ENCODE measurements at regions not wholly inside any gene's neighbourhood (a gene's known extent, or its start where the extent isn't known, plus 50 kb on each side); places are given as distances from the start of the nearest gene placed in this dataset.

GRCh38 chr20:55745840-55746239 is 259.5 kb downstream of the CBLN4 start:
- TF ChIP-seq POLR2A (IDR thresholded peaks at IDR 0.05) (no peak), CTCF (IDR thresholded peaks at IDR 0.05) (no peak)
